PFSK-1 (cell line): ENCODE measurements at regions not wholly inside any gene's neighbourhood (a gene's known extent, or its start where the extent isn't known, plus 50 kb on each side); places are given as distances from the start of the nearest gene placed in this dataset.

Experiments used
- FOXP2 ChIP-seq: optimal IDR thresholded peaks from 2 replicates; pipeline ENCODE3; 2011; ENCODE audit warnings: borderline replicate concordance, control low read depth, inconsistent platforms; ENCODE audit not compliant: insufficient read depth; ENCODE audit errors: extremely low read length, extremely low read depth
- POLR2AphosphoS5 ChIP-seq: IDR thresholded peaks from 2 replicates; pipeline ENCODE4 v1.6.1; 2012; ENCODE audit warnings: low read depth, mild to moderate bottlenecking, control low read depth, low read length, moderate library complexity
- REST ChIP-seq, 2 experiments: IDR thresholded peaks; 2 replicates each; pipeline versions ENCODE4 v1.6.1 to v1.8.0; 2011 to 2012; ENCODE audit warnings: low read depth in 2 of 2, low read length in 2 of 2, control low read depth in 1 of 2, inconsistent platforms in 1 of 2, mild to moderate bottlenecking in 1 of 2, moderate library complexity in 1 of 2; ENCODE audit not compliant: insufficient read depth in 1 of 2
- SIN3A ChIP-seq: IDR thresholded peaks from 2 replicates; pipeline ENCODE4 v1.6.1; 2012; ENCODE audit warnings: mild to moderate bottlenecking, low read length, moderate library complexity, borderline replicate concordance; ENCODE audit not compliant: insufficient read depth
- TAF1 ChIP-seq: IDR thresholded peaks from 2 replicates; pipeline ENCODE4 v1.6.1; 2012; ENCODE audit warnings: low read length, control low read depth, borderline replicate concordance; ENCODE audit not compliant: insufficient read depth

- TF ChIP-seq SIN3A (no peak), POLR2AphosphoS5 (no peak), FOXP2 (no peak), REST (IDR thresholded peaks at IDR 0.05; ENCODE audit: insufficient read depth in 1 of 2, low read depth in 2 of 2, low read length in 2 of 2) (no peak), TAF1 (no peak)
These were observed 248.3 kb upstream of the LRIG3 start for GRCh38 chr12:59168647-59169046.

GRCh38 chr12:59166457-59166856 is 246.2 kb upstream of the LRIG3 start:
- no peak for TF ChIP-seq FOXP2
- no peak for TF ChIP-seq SIN3A
- TF ChIP-seq POLR2AphosphoS5, result no peak
- TF ChIP-seq TAF1, result no peak
- no peak for TF ChIP-seq REST (IDR thresholded peaks at IDR 0.05; ENCODE audit: insufficient read depth in 1 of 2, low read depth in 2 of 2, low read length in 2 of 2)

GRCh38 chr12:59164991-59165718 is 244.9 kb upstream of the LRIG3 start:
- TF ChIP-seq SIN3A (no peak), TAF1 (no peak), FOXP2 (no peak), REST (IDR thresholded peaks at IDR 0.05; ENCODE audit: insufficient read depth in 1 of 2, low read depth in 2 of 2, low read length in 2 of 2) (no peak), POLR2AphosphoS5 (no peak)

- TF ChIP-seq POLR2AphosphoS5 (no peak), FOXP2 (no peak), TAF1 (no peak), SIN3A (no peak), REST (IDR thresholded peaks at IDR 0.05; ENCODE audit: insufficient read depth in 1 of 2, low read depth in 2 of 2, low read length in 2 of 2) (no peak)
These were observed 243.9 kb upstream of the LRIG3 start for GRCh38 chr12:59164226-59164625.
